NCI-H1105 treated with DMSO at 0.1 percent for 48 hours (cell line): ENCODE measurements at regions not wholly inside any gene's neighbourhood (a gene's known extent, or its start where the extent isn't known, plus 50 kb on each side); places are given as distances from the start of the nearest gene placed in this dataset.

Experiments
- DNase-seq: peaks from one replicate; lab custom pipeline; 2025; lab: John Stamatoyannopoulos, UW

DNA sequence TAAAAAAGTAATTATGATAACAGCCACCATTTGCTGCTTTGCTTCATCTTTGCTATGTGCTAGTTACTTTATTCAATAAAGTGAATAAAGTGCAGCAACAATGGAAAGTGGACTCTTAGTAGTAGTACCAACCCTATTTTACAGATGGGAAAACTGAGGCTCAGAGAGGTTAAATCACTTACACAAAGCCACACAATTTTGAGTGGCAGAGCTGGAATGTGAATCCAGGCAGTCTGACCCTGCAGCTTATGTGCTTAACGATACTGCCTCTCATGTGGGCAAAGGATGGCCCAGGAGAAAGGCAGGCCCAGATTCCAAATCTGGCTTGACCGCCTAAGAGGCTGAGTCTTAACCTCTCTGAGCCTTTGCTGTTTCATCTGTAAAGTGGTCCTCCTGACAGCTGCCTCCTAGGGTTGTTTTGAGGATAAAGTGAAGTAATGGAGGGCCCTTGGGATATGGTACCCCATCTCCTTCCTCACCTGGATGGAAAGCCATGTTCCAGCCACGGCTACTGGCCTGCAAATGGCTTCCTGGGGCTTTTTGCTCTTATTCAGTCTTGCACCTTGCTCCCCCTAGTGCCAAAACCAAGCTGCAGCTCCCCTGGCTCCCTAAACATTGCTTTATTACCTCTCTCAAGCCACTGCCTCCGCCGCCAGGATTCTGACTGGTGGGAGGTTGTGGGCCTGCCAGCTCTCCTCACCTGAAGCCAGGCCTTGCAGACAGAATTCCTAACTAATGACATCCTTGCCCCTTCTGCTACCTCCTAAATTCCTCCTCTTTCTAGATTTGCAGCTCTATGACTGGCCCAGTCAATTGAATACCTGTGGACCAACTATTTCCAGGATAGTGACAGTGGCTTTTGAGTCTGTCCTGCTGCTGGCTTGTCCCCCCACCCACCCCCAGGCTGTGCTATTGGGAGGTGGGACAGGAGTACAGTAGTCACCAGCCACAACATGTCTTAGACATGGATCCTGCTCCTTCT, 283.3 kb upstream of the PWP1 start:
- peak; percentile 79 for DNase-seq

DNA sequence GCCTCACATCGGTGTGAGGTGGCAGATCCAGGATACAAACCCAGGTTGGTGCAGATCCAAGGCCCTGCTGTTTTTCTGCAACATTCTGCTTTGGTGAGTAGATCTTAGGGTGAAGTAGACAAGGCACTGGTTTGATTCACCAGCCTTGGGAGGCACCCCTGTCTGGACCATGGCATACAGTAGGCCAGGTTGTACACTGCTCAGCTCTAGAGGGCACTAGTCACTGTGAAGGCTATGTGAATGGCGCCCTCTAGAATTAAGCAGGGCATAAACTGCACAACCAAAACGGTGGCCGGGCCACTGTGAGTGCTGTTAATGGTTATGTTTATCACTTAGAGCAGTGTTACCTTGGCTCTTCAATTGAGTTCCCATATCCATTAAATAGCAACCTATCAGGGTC, 280.6 kb upstream of the PWP1 start:
- peak; percentile 63 for DNase-seq

DNA sequence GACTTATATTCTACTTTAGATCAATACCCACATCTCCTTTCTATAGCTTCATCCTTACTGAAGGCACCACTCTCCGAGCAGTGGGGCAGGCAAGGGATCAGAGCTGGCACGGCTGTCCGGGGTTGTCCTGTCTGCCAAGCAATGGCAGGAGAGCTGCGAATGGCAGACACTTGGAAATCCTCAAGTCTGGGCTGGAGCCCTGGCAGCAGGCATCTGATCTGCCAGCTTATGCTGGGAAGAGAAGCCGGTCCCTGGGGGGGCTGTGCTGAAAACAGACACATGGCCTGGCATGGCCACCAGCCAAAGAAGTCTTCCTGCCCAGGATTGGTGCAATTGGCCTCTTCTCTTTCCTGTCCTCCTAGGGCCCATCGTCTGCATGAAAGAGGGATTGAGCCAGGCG, 280.2 kb upstream of the PWP1 start:
- DNase-seq, result peak; percentile 69

DNA sequence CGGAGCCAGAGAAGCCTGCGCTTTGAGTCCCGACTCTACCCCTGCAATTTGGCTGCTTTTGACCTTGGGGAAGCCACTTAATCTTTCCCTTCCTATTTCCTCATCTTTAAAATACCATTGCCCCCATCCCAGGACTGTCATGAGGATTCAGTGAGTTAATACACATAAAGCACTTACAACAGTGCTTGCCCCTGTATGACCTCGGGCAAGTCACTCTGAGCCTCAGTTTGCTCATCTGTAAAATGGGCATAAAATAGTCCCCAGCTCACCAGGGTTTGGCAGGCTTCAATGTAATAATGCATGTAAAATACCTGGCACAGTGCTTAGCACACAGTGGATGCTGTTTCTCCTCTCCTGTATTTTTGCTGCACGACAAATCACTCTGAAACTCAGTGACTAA, 278.7 kb upstream of the PWP1 start:
- no peak for DNase-seq

DNA sequence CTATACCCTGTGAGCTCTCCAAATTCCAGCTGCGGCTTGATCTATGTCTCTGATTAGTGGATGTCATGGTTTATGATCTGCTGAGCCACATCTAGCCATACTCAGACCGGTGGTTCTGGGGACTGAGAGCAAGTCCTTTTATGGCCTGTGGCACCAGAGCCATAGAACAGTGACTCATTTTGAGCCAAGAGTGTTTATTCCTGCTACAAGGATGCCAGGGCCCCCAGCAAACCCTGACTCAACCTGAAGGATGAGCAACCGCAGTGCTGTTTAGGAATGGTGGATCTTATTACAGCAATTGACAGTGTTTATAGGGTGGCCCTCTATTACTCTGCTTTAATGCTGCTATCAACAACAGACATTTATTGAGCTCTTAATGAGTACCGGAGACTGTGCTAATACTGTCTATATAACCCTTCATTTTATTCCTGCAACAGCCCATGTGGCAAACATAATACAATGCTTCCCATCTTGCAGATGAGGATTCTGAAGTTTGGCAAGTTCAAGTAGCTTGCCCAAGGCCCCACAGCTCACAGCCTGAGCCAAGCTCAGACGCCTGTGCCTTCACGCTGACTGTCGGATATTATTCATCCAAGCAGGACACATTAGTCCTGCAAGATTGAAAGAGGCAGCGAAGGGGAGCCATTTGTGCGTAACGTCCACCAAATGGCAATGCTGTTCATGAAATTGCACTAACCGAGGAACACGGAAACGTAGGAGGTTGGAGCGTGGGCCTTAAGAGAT, 273.6 kb upstream of the PWP1 start:
- DNase-seq, result no peak

DNA sequence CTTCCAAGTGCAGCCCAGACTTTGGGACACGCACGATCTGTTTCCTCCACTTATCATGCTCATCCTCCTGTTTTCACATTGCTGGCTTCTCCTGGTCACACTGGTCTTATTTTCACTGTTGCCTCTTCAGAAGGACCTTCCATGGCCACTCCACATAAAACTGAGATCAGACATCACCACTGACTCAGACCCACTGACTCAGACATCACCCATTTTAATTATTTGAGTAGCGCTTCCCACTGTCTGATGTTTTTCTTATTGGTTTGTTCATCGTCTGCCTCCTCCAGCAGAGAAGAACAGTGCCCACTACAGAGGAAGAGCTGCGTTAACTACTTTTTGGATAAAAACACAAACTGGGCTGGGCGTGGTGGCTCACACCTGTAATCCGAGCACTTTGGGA, 270.5 kb upstream of the PWP1 start:
- DNase-seq, result no peak

DNA sequence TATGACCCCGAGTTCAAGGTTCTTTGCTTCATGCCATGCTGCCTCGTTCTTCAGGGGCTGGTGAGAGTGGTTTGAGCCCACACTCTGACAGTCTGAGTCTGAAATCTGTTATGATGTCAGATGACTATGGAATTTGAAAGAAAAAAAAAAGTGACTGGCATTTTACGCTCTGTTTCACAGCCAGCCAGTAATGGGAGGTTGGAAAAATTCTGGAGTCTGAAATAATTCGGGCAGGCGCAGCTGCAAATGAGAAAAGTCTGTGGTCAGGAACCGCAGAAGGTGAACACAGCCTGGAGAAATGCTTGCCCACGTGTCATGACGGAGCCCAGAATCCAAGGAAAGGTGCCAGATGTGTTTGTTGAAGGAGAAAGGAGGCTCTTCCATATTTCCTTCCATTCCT, 269.8 kb upstream of the PWP1 start:
- no peak for DNase-seq

DNA sequence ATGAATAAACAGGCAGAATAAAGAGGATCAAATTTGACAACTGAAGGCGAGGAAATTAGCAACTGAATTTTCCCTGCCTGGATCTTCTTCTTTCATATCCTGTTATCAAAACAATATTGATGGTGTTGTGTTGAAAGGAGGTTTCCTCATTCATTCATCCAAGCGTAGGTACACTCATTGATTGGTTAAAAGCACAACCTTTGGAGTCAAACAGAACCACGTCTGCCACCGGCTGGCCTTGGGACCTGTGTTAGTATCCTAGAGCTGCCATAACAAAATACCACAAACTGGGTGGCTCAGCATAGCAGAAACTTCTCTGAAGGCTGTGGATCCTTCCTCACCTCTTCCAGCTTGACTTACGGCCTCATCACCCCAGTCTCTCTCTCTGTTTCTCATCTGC, 268.6 kb upstream of the PWP1 start:
- no peak for DNase-seq

DNA sequence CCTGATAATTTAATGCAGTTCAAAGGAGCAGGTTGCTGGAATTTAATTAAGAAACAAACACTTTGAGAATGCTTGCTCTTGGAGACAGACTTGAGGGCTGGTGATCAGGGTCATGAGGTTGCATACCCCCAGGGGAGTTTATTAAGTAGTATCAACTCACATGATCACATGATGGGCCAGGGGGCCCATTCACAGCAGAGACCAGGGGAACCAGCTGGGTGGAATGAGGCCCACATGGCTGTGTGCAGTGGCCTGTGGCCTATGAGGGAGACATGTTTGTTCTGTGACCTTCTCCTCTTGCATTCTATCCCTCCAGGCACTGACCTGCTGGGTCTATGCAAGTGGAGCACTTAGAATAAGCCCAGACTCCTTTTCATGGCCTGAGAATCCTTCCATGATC, 266.6 kb upstream of the PWP1 start:
- DNase-seq, result no peak

DNA sequence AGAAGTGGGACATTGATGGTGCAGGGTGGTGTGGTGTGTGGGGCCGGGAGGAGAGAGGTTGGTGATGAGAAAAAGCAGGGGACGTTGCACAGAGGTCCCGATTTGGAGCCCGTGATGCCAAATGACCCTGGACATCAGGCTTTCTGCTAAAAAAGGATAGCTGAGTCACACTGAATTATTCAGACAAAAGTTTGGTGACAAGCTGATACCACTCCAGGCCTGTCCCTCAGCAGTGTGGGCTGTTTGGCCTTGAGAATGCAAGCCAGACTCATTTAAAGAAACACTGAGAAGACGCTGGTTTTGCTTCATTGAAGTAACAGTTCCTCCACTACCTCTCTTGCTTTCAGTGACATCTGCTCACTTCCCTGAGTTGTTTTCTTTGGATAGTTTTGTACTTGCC, 262.1 kb upstream of the PWP1 start:
- DNase-seq, result no peak

DNA sequence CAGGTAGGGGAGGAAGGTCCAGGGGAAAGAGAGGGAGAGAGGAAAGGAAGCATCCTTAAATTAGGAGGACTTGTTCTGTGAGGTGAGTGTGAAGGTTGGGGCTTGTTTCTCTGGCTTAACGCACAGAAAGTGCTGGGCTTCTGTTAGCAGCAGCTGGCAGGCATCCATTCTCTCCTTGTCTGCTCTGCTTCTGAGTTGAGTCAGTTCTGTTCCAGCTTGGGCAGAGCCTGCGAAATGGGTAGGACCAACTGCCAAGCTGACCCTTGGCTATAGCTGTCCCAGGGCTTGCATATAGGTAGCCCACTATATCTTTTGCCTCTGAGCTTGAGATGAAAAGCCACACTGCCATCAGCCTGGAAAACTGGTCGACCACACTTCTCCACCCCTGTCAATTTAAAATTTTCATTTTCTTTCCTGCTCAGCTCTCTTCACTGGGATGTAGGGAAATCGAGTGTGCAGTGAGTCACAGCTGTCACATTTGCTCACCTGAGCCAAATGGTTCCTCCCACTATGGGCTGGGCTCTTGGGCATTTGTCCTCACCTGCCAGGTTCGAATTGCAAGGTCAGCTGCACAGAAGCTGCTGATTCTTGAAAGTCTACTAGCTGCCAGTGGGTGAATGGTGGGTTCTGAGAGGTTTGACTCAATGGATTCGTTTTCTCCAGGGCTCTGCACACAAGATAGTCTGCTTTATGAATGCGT, 256.4 kb upstream of the PWP1 start:
- DNase-seq, result peak; percentile 37

DNA sequence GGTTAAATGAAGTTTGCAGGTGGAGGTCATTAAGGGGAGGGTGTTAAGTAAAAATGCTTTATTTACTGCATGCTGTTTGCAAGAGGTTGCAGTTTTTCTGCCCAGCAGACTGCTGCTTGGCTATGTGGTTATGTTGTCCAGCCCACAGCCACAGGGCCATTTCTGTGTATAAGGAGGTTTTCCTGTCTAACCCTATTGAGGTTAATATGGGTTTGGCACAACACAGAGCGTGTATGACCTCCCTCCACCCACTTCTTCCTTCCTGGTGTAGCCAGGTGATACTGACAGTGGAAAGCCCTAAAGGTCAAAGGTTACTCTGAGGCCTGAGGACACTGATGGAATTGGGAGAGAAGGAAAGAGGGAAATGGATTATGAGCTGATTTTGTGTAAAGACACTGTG, 253.7 kb upstream of the PWP1 start:
- no peak for DNase-seq

DNA sequence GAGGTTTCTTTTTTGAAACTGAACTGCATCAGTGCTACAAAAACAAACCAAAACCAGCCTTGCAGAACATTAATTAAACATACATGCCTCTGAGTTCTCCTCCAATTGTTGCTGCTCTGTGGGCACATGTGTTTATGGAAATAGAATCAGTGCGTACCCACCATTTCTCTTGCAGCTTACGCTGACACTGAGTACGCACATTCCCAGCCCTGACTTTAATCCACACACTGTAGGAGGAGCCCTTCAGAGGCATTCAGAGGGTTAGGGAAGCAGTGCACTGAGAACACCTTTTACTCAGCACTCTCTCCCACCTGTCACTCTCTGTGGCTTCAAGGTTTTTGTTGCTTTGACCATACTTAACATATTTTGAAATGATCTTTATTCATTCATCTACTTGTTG, 250.5 kb upstream of the PWP1 start:
- no peak for DNase-seq

DNA sequence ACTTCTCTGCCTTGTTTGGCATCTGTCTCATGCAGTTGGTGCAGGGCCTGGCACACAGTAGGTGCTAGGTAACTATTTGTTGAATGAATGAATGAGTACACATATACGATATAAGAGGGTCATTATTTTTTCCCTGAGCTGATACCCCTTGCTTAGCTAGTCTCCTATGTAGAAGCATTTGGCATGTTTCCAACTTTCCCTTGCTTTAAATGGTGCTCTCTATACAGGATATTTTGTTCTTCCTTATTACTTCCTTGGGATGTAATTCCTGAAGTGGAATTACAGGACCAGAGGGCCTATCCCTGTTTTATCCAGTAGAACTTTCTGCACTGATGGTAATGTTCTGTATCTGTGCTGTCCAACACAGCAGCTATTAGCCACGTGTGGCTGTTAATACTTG, 250.1 kb upstream of the PWP1 start:
- DNase-seq, result peak; percentile 14

DNA sequence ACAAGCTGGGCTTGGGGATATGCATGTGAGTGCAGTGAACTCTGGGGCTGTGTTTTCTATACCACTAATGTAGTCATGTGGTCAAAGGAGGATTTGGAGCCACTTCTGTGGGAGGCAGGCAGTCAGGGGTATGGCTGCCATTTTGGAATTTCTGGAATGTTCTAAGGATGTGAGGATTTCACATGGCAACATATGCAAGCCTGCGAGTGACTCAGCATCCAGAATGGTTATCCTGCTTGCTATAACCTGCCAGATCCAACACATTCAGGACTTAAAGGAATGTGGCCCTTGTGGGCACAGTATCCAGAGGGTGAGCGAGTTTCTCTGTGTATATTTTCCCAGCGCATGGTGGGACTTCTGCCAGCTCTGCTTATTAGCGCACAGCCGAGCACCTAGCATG, 249.2 kb upstream of the PWP1 start:
- DNase-seq, result no peak

DNA sequence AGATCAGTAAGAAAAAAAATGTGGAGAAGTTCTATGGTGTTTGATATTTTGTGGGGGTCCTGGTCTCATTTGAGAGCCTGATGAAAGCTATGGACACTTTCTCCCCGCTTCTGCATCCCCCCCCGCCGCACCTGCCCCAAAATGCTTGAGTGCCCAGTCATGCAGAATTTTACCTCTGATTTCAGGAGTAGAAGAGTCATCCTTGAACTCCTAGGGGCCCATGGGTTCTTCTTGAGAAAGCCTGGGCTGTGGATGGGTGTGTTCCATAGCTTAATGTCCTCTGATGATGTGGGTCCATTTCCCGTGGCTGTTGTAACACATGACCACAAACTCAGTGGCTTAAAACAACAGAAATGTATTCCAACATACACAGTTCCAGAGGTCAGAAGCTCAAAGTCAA, 248.8 kb upstream of the PWP1 start:
- DNase-seq, result no peak

DNA sequence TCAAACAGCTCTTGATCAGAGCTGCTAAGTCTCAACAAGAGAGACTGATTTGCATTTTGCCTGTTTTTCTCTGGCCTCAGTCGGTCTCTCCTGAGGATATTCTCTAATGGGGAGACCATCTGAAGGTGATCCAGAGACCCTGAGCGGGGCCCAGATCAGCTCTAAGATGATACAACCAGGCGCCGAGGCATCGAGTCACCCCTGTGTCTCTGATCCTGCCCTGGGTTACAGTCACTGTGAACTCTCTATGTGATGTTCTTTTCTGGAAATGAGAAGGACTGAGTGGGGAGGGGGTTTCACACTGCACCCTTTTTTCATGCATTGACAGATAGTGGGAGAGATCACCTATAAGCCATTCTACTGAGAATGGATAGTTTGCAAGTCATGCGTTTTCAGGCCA, 247.6 kb upstream of the PWP1 start:
- no peak for DNase-seq

DNA sequence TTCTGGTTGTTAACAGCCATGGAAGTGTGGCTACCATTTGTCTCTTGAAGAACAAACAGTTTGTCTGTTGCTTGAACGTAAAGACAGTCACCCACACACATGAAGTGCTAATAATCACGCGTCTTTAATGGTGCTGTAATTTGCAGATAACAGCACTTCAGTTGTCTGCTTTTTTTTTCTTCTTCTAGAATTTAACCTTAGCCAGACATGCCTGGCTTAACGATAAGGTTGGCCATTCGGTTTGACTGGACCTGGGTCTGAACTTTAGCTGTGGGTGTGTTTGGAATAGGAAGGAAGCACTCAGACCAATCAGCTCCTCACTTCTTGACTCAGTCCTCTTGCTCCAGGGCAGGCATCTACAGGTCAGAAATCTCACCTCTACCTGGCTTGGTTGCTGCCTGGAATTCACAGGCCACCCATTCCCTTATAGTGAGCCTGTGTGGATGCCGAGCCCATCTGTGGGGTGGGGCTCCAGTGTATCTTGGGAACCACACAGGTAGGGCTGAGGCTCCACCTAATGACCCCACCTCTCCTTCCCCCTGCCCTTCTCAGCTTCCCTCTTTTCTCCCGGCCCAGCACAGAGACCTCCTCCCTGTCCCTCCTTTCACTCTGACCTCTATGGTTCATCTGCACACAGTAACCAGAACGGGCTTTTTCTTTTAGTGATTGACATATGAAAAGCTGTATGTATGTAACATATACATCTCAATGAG, 246.4 kb upstream of the PWP1 start:
- no peak for DNase-seq

DNA sequence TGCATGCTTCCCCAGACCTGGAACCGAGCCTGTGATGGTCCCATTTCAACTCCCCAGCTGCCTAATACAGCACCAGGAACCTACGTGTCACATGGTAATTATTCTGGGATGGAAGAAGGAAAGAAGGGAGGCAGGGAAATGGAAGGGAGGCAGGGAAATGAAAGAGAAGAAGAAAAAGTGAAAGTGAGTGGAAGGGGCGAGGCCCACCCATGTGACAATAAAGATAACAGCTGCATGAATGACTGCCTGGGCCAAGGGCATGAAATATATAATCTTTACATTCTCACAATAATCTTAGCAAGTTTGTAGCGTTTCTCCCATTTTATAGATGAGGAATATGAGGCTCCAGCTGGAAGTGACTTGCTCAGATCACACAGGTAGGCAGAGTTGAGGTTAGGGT, 245.0 kb upstream of the PWP1 start:
- no peak for DNase-seq

DNA sequence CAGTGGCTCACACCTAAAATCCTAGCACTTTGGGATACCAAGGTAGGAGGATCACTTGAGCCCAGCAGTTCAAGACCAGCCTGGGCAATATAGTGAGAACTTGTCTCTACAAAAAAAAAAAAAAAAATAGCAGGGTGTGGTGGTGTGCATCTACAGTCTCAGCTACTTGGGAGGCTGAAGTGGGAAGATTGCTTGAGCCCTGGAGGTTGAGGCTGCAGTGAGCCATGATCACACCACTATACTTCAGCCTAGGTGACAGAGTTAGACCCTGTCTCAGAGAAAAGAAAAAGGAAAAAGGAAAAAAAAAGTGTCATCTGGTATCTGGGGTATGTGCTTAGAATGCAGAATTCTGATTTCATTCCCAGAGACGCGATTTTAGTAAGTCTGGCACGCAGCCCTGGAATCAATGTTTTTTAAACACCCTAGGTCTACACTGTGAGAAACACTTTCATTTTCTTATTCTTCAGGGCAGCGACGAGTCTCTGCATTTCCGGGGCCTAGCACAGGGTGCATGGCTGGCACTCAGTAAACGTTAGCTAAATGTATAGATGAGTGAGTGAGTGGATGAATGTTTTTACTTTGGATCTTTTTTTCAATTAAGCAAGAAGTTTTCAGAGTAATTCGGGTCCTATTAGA, 243.8 kb upstream of the PWP1 start:
- DNase-seq, result no peak

DNA sequence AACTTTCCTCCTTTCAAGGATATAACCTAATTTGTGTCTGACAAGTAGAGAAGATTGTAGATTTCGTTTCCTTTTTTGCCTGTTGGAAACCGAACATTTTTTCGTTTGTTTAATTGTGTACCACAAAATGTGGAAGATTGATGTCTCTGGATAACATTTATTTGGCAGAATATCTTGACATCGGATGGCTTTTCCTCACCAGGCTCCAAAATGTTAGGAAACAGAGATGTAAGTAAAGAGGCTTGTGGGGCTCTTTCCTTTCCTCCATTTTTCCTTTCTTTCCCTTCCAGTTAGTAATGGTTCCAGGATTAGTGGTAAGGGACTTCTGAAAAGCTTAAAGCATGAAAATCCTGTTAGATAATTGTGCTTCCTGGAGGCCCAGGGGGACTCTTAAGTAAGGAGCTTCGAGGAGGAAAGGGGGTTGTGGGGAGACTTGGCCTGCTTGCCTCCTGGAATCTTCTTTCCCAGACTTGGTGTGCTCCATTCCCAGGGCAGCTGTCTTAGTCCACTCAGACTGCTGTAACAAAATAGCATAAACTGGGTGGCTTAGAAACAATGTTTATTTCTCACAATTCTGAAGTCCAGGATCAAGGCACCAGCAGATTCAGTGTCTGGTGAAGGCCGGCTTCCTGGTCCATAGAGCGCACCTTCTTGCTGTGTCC, 243.1 kb upstream of the PWP1 start:
- no peak for DNase-seq
